HEK293T (cell line): ENCODE measurements at regions not wholly inside any gene's neighbourhood (a gene's known extent, or its start where the extent isn't known, plus 50 kb on each side); places are given as distances from the start of the nearest gene placed in this dataset.

Experiments
- ARNT ChIP-seq: fragments of 450-650 bp; IDR thresholded peaks from 2 replicates; pipeline ENCODE4 v1.6.1; 2017; ENCODE audit warnings: mild to moderate bottlenecking
- BHLHE40 ChIP-seq: fragments of 450-650 bp; IDR thresholded peaks from 2 replicates; pipeline ENCODE4 v1.6.1; 2016; ENCODE audit warnings: mild to moderate bottlenecking, moderate library complexity, borderline replicate concordance
- ELF4 ChIP-seq: fragments of 450-650 bp; IDR thresholded peaks from 2 replicates; pipeline ENCODE4 v1.6.1; 2017; ENCODE audit warnings: antibody characterized with exemption
- FOXK2 ChIP-seq: fragments of 450-650 bp; IDR thresholded peaks from 2 replicates; pipeline ENCODE4 v1.6.1; 2016; ENCODE audit warnings: mild to moderate bottlenecking
- FOXM1 ChIP-seq: fragments of 450-650 bp; IDR thresholded peaks from 2 replicates; pipeline ENCODE4 v1.6.1; 2017; ENCODE audit warnings: mild to moderate bottlenecking, borderline replicate concordance
- SP1 ChIP-seq: fragments of 450-650 bp; IDR thresholded peaks from 2 replicates; pipeline ENCODE4 v1.6.1; 2017
- SUZ12 ChIP-seq: fragments of 450-650 bp; IDR thresholded peaks from 2 replicates; pipeline ENCODE4 v1.6.1; 2016; ENCODE audit warnings: mild to moderate bottlenecking
- ZNF384 ChIP-seq: fragments of 450-650 bp; IDR thresholded peaks from 2 replicates; pipeline ENCODE4 v1.6.1; 2016

- TF ChIP-seq FOXK2 (no peak), SP1 (no peak), ELF4 (no peak), BHLHE40 (no peak), FOXM1 (no peak), ZNF384 (no peak), ARNT (no peak), SUZ12 (no peak)
Measured at GRCh38 chr6:139990026-139990686, 615.7 kb upstream of the CITED2 start.
